22Rv1 (cell line): ENCODE measurements at regions not wholly inside any gene's neighbourhood (a gene's known extent, or its start where the extent isn't known, plus 50 kb on each side); places are given as distances from the start of the nearest gene placed in this dataset.
"Not testable (repeated sequence)": the region's sequence is repeated elsewhere in the genome, so short reads cannot be mapped to it uniquely, and the experiment has no call there.

Experiments used
- H3K27ac ChIP-seq: fragments of 450-650 bp; 2 replicates; pipeline ENCODE4 v1.5.1; 2017
- ZFX ChIP-seq: fragments of 450-650 bp; IDR thresholded peaks from 2 replicates; pipeline ENCODE4 v1.6.1; 2017; ENCODE audit warnings: antibody characterized with exemption, borderline replicate concordance
- TF ChIP-seq, protein P1 (sequence below): fragments of 450-650 bp; IDR thresholded peaks from 2 replicates; pipeline ENCODE4 v1.5.1; 2017; ENCODE audit warnings: mild to moderate bottlenecking

DNA sequence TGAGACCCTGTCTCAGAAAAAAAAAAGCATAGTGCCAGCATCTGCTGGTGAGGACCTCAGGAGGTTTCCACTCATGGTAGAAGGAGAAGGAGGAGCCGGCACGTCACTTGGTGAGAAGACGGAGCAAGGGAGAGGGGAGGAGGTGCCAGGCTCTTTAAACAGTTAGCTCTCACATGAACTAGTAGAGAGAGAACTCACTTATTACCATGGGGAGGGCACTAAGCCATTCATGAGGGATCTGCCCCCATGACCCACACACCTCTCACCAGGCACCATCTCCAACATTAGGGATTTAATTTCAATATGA lies 62.9 kb upstream of the VKORC1L1 start:
- no peak overlapping the region for H3K27ac ChIP-seq
- TF ChIP-seq, protein P1, sequence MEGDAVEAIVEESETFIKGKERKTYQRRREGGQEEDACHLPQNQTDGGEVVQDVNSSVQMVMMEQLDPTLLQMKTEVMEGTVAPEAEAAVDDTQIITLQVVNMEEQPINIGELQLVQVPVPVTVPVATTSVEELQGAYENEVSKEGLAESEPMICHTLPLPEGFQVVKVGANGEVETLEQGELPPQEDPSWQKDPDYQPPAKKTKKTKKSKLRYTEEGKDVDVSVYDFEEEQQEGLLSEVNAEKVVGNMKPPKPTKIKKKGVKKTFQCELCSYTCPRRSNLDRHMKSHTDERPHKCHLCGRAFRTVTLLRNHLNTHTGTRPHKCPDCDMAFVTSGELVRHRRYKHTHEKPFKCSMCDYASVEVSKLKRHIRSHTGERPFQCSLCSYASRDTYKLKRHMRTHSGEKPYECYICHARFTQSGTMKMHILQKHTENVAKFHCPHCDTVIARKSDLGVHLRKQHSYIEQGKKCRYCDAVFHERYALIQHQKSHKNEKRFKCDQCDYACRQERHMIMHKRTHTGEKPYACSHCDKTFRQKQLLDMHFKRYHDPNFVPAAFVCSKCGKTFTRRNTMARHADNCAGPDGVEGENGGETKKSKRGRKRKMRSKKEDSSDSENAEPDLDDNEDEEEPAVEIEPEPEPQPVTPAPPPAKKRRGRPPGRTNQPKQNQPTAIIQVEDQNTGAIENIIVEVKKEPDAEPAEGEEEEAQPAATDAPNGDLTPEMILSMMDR = no peak
- TF ChIP-seq ZFX = no peak

DNA sequence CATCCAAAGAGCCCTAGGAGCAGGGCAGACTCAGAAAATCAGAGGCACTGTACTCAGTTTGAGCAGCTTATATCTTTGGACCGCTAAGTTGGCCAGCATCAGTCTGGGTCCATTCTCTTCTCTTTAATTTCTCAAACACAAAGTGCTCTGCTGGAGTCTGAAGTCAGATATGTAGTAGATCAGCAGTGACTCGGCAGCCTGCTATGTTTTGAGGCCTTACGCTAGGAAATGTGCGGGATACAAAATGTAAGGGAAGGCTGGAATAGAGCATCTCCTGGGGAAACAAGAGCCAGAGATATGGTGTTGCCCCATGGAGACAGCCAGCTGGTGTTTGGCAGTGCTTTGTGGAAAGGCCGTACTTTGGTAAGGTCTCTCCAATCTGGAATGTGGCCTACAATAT lies 60.6 kb upstream of the VKORC1L1 start:
- TF ChIP-seq, protein P1 = no peak
- TF ChIP-seq ZFX = no peak
- no peak overlapping the region for H3K27ac ChIP-seq

DNA sequence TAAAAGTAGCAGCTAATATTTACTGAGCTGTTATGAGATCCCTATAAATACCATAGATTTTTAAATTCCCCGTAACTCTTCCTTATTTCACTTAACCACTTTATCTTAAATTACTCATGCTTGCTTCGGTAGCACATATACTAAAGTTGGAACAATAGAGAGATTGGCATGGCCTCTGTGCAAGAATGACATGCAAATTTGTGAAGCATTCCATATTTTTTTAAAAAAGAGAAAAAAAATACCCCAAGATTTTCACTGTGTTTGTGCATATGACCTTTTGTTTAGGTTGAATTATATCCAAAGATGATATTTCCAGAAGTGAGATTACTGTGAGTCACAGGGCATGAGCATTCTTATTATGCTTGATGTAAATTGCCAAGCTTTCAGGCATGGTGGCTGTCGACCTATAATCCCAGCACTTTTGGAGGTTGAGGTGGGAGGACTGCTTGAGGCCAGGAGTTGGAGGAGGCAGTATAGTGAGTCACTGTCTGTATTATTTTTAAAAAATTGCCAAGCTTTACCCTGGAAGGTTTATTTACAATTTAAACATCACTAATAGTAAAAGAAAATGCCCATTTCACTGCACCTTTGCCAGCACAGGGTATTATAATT lies 58.2 kb upstream of the VKORC1L1 start:
- not testable (repeated sequence) for H3K27ac ChIP-seq

DNA sequence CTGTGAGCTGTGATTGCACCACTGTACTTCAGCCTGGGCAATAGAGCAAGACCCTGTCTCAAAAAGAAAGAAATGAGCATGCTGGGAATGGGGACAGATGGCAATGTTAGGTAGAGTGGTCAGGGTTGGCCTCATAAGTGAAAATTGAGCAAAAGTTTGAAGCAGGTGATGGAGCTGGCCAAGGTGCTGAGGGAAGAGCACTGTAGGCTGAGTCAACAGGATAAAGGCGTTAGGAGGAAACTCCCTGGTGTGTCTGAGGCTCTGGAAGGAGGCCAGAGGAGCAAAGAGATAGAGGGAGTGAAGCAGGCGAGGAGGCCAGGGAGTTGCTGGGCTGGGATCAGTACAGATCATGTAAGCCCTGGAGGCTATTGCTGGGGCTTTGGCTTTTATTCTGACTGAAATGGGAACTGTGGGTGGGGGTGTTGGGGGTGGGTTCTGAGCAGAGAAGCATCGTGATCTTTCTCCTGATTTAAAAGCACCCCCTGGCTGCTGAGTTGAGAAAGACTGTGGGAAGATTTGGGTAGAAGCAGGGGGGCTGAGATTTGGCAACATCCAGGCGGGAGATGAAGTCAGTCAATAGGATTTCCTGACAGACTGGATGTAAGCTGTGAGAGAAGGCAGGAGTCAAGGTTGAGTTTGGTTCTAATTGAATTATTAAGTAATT lies 52.5 kb upstream of the VKORC1L1 start:
- TF ChIP-seq, protein P1 = no peak
- no peak for TF ChIP-seq ZFX
- H3K27ac ChIP-seq = no peak overlapping the region
